Stimulated activated CD4-positive, alpha-beta T cell treated with anti-CD3 and anti-CD28 coated beads, Interleukin-2, amount 100 ng/mL, for 4 hours (primary cell): ENCODE measurements at regions not wholly inside any gene's neighbourhood (a gene's known extent, or its start where the extent isn't known, plus 50 kb on each side); places are given as distances from the start of the nearest gene placed in this dataset.
"Not testable (repeated sequence)": the region's sequence is repeated elsewhere in the genome, so short reads cannot be mapped to it uniquely, and the experiment has no call there.

ENCODE experiments used
- DNase-seq: peaks from one replicate; pipeline ENCODE4 v3.0.0-alpha.2; 2020; ENCODE audit warnings: low read depth

- DNase-seq: no peak
Observed at GRCh38 chr7:149683181-149683580, 90.2 kb downstream of the ZNF467 start.

- DNase-seq: no peak
Observed at GRCh38 chr7:149682038-149682437, 91.3 kb downstream of the ZNF467 start.

- no peak for DNase-seq
Observed at GRCh38 chr7:149681274-149681673, 92.1 kb downstream of the ZNF467 start.

GRCh38 chr7:149680331-149681025 is 92.9 kb downstream of the ZNF467 start:
- DNase-seq: no peak

GRCh38 chr7:149674728-149675385 is 98.5 kb downstream of the ZNF467 start:
- not testable (repeated sequence) for DNase-seq

- DNase-seq: no peak
Observed at GRCh38 chr7:149673006-149673405, 100.4 kb downstream of the ZNF467 start.

- no peak for DNase-seq
Observed at GRCh38 chr7:149670288-149670687, 103.1 kb downstream of the ZNF467 start.

- DNase-seq: no peak
Observed at GRCh38 chr7:149669121-149669818, 104.1 kb downstream of the ZNF467 start.

GRCh38 chr7:149666360-149666945 is 106.9 kb downstream of the ZNF467 start:
- DNase-seq: no peak

GRCh38 chr7:149665618-149666017 is 107.8 kb downstream of the ZNF467 start:
- DNase-seq: not testable (repeated sequence)

GRCh38 chr7:149664666-149665065 is 108.7 kb downstream of the ZNF467 start:
- DNase-seq: no peak

GRCh38 chr7:149664176-149664575 is 109.2 kb downstream of the ZNF467 start:
- no peak for DNase-seq

GRCh38 chr7:149662591-149663095 is 110.7 kb downstream of the ZNF467 start:
- DNase-seq: peak; percentile 38

- DNase-seq: no peak
Observed at GRCh38 chr7:149655784-149656183, 117.6 kb downstream of the ZNF467 start.

GRCh38 chr7:149654588-149654987 is 118.8 kb downstream of the ZNF467 start:
- no peak for DNase-seq

GRCh38 chr7:149650190-149650589 is 123.2 kb downstream of the ZNF467 start:
- not testable (repeated sequence) for DNase-seq

- no peak for DNase-seq
Observed at GRCh38 chr7:149644754-149645153, 128.6 kb downstream of the ZNF467 start.

- no peak for DNase-seq
Observed at GRCh38 chr7:149642589-149642988, 130.8 kb downstream of the ZNF467 start.

- no peak for DNase-seq
Observed at GRCh38 chr7:149638566-149639320, 134.6 kb downstream of the ZNF467 start.

GRCh38 chr7:149637911-149638565 is 135.3 kb downstream of the ZNF467 start:
- no peak for DNase-seq
